GM10266 (cell line): ENCODE measurements at regions not wholly inside any gene's neighbourhood (a gene's known extent, or its start where the extent isn't known, plus 50 kb on each side); places are given as distances from the start of the nearest gene placed in this dataset.

Experiments used
- DNase-seq: peaks from one replicate; pipeline ENCODE4 v3.0.0; 2012; ENCODE audit errors: extremely low spot score
- TF ChIP-seq, protein P1 (sequence below): IDR thresholded peaks from 2 replicates; pipeline ENCODE4 v1.5.1; 2012; ENCODE audit warnings: mild to moderate bottlenecking, low read depth; ENCODE audit not compliant: control insufficient read depth, insufficient read depth; ENCODE audit errors: missing control alignments

DNA sequence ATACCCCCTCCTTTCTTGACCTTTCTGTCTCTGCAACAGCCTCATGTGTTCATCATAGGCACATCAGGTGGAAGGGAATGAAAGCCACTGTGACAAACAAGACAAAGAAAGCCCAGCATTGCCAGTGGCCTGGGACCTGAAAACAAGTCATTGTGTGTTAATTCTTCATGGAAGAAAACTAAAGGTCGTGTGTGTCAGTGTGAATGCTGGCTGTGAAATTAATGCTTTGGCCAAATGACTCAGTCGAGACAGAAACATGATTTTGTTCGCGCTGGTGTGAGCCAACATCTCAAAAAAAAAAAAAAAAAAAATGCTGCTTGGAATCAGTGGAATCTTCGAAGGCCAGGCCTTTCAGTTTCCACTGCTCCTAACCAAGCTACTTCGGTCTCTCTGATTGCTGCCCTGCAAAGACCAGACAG is 386.5 kb upstream of the PROK2 start:
- TF ChIP-seq, protein P1, sequence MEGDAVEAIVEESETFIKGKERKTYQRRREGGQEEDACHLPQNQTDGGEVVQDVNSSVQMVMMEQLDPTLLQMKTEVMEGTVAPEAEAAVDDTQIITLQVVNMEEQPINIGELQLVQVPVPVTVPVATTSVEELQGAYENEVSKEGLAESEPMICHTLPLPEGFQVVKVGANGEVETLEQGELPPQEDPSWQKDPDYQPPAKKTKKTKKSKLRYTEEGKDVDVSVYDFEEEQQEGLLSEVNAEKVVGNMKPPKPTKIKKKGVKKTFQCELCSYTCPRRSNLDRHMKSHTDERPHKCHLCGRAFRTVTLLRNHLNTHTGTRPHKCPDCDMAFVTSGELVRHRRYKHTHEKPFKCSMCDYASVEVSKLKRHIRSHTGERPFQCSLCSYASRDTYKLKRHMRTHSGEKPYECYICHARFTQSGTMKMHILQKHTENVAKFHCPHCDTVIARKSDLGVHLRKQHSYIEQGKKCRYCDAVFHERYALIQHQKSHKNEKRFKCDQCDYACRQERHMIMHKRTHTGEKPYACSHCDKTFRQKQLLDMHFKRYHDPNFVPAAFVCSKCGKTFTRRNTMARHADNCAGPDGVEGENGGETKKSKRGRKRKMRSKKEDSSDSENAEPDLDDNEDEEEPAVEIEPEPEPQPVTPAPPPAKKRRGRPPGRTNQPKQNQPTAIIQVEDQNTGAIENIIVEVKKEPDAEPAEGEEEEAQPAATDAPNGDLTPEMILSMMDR = no peak
- no peak for DNase-seq

DNA sequence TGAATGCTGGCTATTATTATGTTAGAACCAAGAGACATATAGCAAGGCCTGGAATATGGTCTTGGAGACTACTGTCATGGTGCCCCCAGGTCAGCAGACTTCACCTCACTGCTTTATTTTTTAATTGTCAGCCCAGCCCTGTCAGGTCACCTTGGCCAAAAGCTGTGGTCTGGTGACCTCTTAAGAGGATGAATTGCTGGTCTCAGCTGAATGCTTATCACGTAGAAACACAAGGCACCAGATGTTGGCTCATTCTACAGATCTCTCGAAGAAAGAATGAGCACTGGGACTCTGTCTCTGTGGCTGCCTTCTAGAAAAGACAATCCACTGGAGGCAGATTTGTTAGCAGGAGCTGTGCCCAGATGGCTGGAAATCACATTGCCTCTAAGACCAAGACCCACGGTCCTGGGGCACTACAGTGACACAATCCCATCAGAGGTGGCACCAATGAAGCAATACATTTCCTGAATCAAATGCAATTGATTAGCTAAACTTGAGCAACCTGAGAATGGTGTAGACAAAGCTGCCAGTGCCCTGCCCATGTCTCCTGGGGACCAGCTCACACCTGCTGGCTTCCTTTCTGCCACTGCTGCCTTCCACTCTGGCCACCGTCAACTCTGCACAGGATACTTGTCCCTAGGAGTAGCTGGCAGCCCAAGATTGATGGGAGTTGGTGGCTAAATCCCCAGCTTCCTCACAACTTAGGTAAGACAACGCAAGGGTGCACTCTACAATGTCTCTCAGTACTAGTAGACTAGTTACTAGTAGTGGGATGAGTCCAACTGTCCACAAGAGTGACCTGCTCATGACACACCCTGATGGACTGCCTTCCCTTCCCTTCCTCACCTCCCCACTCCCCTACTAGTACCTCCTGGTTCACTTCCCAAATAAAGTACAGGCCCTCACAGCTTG is 384.9 kb upstream of the PROK2 start:
- TF ChIP-seq, protein P1 = no peak

DNA sequence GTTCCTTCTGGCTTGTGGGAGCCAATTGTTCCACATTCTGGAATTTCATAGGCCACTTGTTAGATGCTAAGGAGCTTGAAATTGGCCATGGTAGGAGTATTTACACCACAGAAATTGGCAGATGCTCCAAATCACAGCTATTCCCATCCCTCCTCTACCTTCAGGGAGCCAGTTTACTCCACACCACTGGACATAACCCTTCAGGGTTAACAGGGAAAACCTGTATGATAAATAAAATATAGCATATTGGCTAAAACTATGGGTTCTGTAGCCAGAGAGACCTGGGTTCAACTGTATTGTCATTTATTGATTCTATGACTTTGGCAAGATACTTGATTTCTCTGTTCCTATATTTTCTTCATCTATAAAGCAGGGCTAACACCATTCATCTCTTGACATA is 384.2 kb upstream of the PROK2 start:
- DNase-seq = no peak
- TF ChIP-seq, protein P1 = no peak

More for the DNA sequence above, 384.9 kb upstream of the PROK2 start:
- no peak for DNase-seq

DNA sequence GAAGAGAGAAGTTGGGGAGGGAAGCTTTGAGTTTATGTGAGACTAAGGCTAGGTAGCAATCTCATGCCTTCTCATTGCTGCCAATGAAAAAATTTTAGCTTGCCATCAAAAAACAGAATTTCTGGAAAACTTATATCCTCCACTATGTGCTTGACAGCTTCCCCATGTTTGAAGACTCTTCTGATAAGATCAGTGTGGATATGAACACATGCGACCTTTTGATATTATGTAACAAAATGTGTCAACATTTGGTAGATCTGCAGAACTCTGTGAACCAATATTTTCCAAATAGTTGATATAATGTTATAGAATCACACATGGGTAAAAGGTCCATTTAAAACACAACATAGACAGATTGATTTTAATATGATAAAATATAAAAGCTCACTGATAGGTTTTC is 380.9 kb upstream of the PROK2 start:
- no peak for DNase-seq
- TF ChIP-seq, protein P1 = no peak

DNA sequence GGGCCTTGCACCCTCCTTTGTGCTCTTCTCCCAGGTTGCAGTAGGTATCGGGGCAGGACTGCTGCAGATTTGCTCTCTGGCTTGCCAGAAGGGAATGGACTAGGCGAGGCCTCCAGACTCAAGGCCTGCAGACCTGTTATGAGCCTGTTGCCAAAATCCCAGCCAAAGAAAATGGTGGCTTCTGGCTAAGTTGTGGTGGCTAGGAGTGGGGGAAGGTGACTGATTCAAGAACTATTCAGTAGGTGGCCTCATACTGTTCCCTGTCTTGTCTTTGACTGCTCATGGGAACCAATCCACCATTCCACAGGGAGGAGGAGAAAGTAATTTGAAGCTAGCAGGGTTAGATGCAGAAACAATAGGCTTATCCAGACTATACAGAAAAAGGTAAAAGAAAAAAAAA is 380.4 kb upstream of the PROK2 start:
- TF ChIP-seq, protein P1 = no peak
- DNase-seq = no peak

- TF ChIP-seq, protein P1 = no peak
- DNase-seq = no peak
These were observed 379.7 kb upstream of the PROK2 start for GRCh38 chr3:72164635-72164978.
